ELF-1 (cell line): ENCODE measurements at regions not wholly inside any gene's neighbourhood (a gene's known extent, or its start where the extent isn't known, plus 50 kb on each side); places are given as distances from the start of the nearest gene placed in this dataset.
A peak's percentile ranks its signal among the peaks of the same experiment; 100 is the strongest.
"Not testable (repeated sequence)": the region's sequence is repeated elsewhere in the genome, so short reads cannot be mapped to it uniquely, and the experiment has no call there.

Experiments used
- DNase-seq: peaks from one replicate; pipeline ENCODE4 v3.0.0-alpha.2; 2016; ENCODE audit warnings: low read depth, low spot score

- DNase-seq, result no peak
Measured at GRCh38 chr7:124635416-124635815, 130.2 kb downstream of the GPR37 start.

- no peak for DNase-seq
Measured at GRCh38 chr7:124633740-124634139, 131.9 kb downstream of the GPR37 start.

GRCh38 chr7:124630395-124630794, 135.2 kb downstream of the GPR37 start:
- no peak for DNase-seq

- no peak for DNase-seq
Measured at GRCh38 chr7:124618871-124619270, 146.7 kb downstream of the GPR37 start.

- DNase-seq, result not testable (repeated sequence)
Measured at GRCh38 chr7:124618051-124618450, 147.5 kb downstream of the GPR37 start.

- no peak for DNase-seq
Measured at GRCh38 chr7:124603066-124603465, 162.5 kb downstream of the GPR37 start.

- DNase-seq, result no peak
Measured at GRCh38 chr7:124597509-124597908, 168.1 kb downstream of the GPR37 start.

GRCh38 chr7:124596881-124597280, 168.7 kb downstream of the GPR37 start:
- DNase-seq, result no peak

- DNase-seq, result no peak
Measured at GRCh38 chr7:124590814-124591213, 174.8 kb downstream of the GPR37 start.

GRCh38 chr7:124577256-124577655, 188.3 kb downstream of the GPR37 start:
- no peak for DNase-seq

- DNase-seq, result no peak
Measured at GRCh38 chr7:124575176-124575575, 190.4 kb downstream of the GPR37 start.

GRCh38 chr7:124570558-124570957, 195.0 kb downstream of the GPR37 start:
- no peak for DNase-seq

GRCh38 chr7:124566583-124566982, 199.0 kb downstream of the GPR37 start:
- DNase-seq, result peak; percentile 34

GRCh38 chr7:124557587-124557986, 208.0 kb downstream of the GPR37 start:
- no peak for DNase-seq

GRCh38 chr7:124557101-124557500, 208.5 kb downstream of the GPR37 start:
- no peak for DNase-seq

- no peak for DNase-seq
Measured at GRCh38 chr7:124553502-124553901, 212.1 kb downstream of the GPR37 start.

- DNase-seq, result no peak
Measured at GRCh38 chr7:124552217-124552616, 213.4 kb downstream of the GPR37 start.

- no peak for DNase-seq
Measured at GRCh38 chr7:124550036-124550435, 215.6 kb downstream of the GPR37 start.

GRCh38 chr7:124542476-124542875, 223.1 kb downstream of the GPR37 start:
- no peak for DNase-seq

- no peak for DNase-seq
Measured at GRCh38 chr7:124536156-124536762, 229.3 kb downstream of the GPR37 start.

- DNase-seq, result no peak
Measured at GRCh38 chr7:124532166-124532565, 233.4 kb downstream of the GPR37 start.

GRCh38 chr7:124516911-124517310, 248.7 kb downstream of the GPR37 start:
- no peak for DNase-seq

- DNase-seq, result no peak
Measured at GRCh38 chr7:124515106-124515830, 250.3 kb downstream of the GPR37 start.
